H1 (cell line): ENCODE measurements at regions not wholly inside any gene's neighbourhood (a gene's known extent, or its start where the extent isn't known, plus 50 kb on each side); places are given as distances from the start of the nearest gene placed in this dataset.

Experiments used
- CHD1 ChIP-seq: IDR thresholded peaks from 2 replicates; pipeline ENCODE4 v1.6.1; 2012; ENCODE audit warnings: low read depth, low read length, improper control_type of control experiment
- HDAC2 ChIP-seq, 2 experiments: fragments of 300-600 bp in 1 of 2; sonication (generic) in 1 of 2; IDR thresholded peaks; 2 replicates each; pipeline ENCODE4 v1.6.1; 2011 to 2012; ENCODE audit warnings: low read depth in 2 of 2, low read length in 2 of 2, mild to moderate bottlenecking in 2 of 2, moderate library complexity in 2 of 2, borderline replicate concordance in 1 of 2, inconsistent platforms in 1 of 2
- POU5F1 ChIP-seq: IDR thresholded peaks from 2 replicates; pipeline ENCODE4 v1.6.1; 2011; ENCODE audit warnings: low read depth, mild to moderate bottlenecking, low read length, moderate library complexity
- YY1 ChIP-seq: IDR thresholded peaks from 2 replicates; pipeline ENCODE4 v1.6.1; 2011; ENCODE audit warnings: low read depth, mild to moderate bottlenecking, low read length

- TF ChIP-seq CHD1, result no peak
- no peak for TF ChIP-seq HDAC2 (IDR thresholded peaks at IDR 0.05; ENCODE audit: borderline replicate concordance in 1 of 2, low read depth in 2 of 2, low read length in 2 of 2)
- TF ChIP-seq POU5F1, result no peak
- no peak for TF ChIP-seq YY1
Measured at GRCh38 chr16:51458356-51459140, 307.5 kb upstream of the SALL1 start (continued).
